IPS DF 19.7 (cell line): ENCODE measurements at regions not wholly inside any gene's neighbourhood (a gene's known extent, or its start where the extent isn't known, plus 50 kb on each side); places are given as distances from the start of the nearest gene placed in this dataset.

ENCODE experiments used
- DNase-seq: peaks from one replicate; pipeline ENCODE4 v3.0.0-alpha.2; 2013; ENCODE audit warnings: low read depth, low spot score

- DNase-seq = no peak
These were observed 685.0 kb upstream of the SGCG start for GRCh38 chr13:22495819-22496218.

DNA sequence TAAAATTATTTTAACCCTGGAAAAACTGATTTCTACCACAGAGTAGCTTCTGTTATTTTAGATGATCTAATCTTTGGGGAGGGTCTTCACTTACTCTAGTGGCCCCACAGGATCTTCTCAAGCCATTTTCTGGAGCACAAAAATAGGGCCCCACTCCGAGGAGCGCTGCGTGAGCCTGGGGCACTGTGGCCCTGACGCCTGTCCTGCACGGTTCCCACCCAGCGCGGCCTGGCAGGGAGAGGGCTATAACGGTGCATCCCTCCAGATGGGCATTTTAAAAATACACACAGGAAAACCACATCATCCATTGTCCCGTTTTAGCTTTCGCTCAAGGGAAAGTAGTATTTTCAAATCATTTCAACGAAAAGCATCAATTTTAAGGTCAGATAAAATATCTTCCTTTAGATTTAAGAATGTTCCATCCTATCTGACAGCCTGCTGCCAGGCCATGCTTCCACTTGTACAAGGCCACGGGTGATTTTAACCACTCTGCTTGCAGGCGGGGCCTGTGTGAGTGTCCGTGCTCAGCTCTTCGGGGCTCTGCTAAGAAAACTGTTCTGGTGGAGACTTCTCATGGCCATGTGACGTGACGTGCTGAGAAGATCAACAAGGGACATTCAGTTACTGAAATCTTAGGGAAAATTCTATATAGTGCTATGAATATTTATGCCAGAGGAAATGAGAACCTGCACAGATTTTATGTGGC is 683.8 kb upstream of the SGCG start:
- DNase-seq = no peak

GRCh38 chr13:22497991-22498780 is 682.6 kb upstream of the SGCG start:
- no peak for DNase-seq

- DNase-seq = no peak
These were observed 680.9 kb upstream of the SGCG start for GRCh38 chr13:22499919-22500318.

- no peak for DNase-seq
These were observed 675.3 kb upstream of the SGCG start for GRCh38 chr13:22505489-22505888.

DNA sequence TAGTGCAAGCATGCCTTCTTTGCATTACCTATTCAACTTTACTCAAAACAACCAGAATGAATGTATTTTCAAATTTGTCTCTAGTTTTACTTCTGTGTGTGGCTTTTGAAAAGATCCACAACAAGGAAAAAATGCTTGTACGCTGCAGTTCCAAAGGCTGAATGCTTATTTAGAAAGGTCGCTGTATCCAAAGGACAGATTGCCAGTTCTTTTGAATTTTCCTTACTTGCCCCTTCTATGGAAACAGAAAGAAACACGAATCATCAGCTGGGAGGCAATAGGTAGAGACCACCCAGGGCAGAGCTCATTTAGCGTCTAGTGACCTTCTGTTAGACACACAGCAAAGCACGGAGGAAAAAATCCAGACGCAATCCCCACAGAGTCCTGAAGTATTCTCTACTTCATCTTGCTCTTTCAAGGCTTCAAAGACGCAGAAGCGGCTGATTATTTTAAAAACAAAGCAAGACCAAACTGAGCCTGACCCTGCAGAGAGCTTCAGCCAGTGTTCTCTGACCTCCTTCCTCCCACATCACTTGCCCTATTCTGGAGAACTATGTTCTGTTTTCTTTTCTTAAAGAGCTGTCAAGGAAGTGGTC is 674.6 kb upstream of the SGCG start:
- DNase-seq = no peak

GRCh38 chr13:22517544-22517943 is 663.2 kb upstream of the SGCG start:
- DNase-seq = no peak

DNA sequence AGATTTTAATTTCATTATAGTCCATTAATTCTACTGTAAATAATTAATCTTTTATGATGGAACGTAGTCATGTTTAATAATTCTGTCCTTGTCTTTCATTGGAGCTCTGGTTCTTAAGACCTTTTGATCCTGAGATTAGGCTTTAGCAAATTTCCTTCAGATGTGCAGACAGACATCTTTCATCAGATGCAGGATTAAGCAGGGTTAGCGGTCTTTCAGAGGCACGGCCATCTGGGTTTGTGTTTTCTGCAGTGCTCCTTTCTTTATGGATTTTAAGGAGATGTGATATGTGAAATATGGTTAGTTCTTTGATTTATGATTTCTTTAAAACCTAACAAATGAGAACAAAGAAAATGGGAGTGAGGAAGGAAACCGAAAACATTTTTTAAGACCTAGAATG is 643.9 kb upstream of the SGCG start:
- no peak for DNase-seq

DNA sequence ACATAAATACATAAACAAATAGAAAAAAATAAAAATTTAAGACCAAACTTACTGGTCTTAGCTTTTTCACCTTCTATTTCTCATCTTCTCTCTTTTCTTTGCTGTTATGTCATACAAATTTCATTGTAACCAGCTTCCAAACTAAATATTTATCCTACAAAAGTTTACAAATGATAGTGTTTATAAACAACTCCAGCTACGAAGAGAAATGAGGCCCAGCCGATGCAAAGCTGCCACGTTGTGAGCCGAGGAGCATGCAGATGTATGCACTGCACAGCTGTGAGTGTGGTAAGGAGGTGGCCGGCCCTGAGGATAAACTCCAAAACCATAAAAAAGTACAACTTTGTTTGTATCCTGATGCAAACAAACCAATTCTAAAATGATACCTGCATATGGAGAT is 642.4 kb upstream of the SGCG start:
- no peak for DNase-seq

DNA sequence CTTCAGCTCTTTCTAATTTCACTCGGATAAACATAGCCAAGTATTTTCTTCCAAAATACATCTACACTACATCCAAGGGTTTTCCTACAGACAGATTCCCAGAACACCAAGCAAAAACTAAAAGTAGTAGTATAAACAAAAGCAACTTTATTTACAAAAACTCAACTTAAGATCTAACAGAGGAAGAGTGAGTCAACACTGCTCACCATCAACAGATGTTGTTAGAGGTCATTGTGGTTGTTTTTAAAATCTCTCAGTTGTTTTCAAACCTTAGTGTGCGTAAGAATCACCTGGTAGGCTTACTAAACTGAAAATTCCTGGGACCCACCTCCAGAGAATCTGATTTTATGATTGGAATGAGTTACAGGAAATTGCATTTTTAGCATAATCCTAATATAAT is 631.7 kb upstream of the SGCG start:
- DNase-seq = no peak

GRCh38 chr13:22561581-22561980 is 619.2 kb upstream of the SGCG start:
- DNase-seq = no peak

- no peak for DNase-seq
These were observed 618.7 kb upstream of the SGCG start for GRCh38 chr13:22562116-22562515.

DNA sequence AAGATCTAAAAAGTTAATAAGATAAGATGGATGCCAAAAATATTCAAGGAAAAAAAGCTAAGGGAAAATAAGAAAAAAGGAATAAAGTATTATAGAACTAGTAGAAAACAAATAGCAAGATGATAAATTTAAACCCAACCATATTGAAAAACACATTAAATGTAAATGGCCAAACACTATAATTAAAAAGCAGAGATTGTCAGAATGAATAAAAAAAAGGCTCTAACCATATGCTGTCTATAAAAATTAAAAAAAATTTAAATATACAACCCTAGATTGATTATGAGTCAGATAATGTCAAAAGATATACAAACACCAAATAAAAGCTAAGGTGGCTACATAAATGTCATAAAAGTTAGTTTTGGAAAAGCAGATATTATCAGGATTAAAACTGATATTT is 617.5 kb upstream of the SGCG start:
- DNase-seq = no peak

DNA sequence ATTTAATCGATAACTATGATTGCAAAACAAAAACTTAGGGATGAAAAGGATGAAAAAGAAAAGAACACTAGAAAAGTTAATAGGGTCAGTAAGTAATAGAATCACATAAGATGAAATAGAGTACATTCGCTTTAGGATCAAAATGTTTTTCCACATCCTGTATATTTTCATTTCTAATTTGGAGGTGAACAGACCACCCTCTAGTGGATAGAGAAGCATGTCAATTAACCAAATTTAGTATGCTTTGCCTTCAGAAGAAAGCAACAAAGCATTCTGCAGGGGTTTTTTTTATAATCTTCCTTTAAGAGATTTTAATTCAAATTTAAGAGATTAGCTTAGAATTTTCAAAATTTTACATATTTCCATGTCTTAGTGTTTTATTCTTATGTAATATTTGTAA is 611.0 kb upstream of the SGCG start:
- no peak for DNase-seq

DNA sequence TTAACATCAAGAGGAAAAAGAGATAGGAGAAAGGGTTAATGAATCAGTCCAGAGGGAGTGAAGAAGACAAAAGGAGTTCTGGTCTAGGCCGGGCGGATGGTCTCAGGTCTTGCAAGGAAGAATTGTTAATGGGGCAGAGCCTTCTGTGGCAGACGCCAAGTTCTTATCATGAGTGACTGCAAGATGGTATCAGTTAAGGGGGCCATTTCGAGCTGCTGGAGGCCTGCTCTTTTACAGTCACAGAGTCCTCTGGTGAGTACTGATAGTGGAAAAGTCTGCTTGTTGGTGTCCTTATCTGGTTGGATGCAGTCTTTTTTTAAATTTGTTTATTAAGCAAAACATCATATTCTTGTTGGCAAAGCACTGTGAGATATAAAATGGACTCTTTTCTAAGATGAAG is 590.9 kb upstream of the SGCG start:
- DNase-seq = no peak

GRCh38 chr13:22592515-22592914 is 588.3 kb upstream of the SGCG start:
- DNase-seq = no peak

- DNase-seq = no peak
These were observed 586.7 kb upstream of the SGCG start for GRCh38 chr13:22594041-22594440.

DNA sequence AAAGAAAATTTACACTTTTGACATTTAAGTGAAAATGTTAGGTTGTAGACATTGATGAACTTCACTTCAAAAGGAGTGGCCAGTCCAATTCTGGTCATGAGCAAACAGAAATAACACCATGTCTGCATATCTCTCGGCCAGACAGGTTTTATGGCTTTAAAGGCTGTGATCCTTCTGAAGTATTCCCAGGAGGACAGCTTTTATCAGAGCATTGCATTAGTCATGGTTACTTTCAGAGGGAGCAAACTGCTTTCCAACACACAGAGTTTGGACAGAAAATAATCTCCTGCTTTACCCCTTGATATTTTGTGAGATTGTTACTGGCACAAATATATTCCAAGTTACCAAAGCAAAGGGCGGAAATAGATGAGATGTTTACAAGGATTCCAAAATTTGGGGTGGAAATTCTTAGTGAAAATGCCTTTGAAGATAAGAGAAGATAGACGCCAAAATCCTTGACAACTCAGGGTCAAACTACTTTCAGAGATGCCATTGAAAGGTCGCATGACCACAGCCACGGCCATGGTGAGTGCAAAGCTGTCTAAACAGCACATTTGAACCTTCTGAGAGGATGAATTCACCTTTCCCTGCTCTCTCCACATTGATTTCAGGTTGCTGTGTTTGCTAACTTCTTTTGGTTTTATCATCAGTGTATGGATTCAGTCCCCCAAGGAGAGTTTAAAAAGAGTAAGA is 584.5 kb upstream of the SGCG start:
- no peak for DNase-seq

DNA sequence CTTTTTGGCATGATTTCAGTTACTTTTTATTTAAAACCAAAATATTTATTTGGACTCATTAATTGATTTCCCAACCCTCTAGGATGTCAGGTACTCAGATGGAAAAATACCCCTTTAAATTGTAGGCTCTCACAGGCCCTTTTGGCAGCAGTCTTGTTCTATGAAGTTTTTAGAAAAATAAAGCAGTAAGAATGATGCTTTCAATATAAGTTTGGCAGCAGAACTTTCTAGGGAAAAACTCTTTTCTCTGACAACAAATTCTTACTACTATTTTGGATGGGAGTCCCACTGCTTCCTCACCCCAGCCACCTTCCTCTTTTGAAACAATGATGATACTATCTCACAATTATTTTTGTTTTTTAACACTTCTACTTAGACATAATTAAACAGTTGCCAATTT is 581.6 kb upstream of the SGCG start:
- DNase-seq = no peak

- DNase-seq = no peak
These were observed 562.8 kb upstream of the SGCG start for GRCh38 chr13:22618002-22618401.

GRCh38 chr13:22625691-22626090 is 555.1 kb upstream of the SGCG start:
- no peak for DNase-seq

DNA sequence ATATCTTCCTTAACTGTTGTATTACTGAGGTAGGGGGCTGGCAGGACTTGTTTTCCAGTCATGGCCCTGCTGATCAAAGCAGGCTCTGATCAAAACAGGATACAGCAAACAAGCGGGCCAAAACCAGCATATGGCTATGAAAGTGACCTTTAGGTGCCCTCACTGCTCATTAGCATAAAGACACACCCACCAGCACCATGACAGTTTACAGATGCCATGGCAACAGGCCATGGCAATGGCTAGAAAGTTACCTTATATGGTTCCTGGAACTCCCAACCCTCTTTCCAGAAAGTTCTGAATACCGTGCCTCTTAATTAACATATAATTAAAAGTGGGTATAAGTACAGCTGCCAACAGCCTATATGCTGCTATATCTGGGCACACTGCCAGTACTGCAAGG is 551.4 kb upstream of the SGCG start:
- DNase-seq = no peak
